ENCODE measurements at regions not wholly inside any gene's neighbourhood (a gene's known extent, or its start where the extent isn't known, plus 50 kb on each side); places are given as distances from the start of the nearest gene placed in this dataset.

DNA sequence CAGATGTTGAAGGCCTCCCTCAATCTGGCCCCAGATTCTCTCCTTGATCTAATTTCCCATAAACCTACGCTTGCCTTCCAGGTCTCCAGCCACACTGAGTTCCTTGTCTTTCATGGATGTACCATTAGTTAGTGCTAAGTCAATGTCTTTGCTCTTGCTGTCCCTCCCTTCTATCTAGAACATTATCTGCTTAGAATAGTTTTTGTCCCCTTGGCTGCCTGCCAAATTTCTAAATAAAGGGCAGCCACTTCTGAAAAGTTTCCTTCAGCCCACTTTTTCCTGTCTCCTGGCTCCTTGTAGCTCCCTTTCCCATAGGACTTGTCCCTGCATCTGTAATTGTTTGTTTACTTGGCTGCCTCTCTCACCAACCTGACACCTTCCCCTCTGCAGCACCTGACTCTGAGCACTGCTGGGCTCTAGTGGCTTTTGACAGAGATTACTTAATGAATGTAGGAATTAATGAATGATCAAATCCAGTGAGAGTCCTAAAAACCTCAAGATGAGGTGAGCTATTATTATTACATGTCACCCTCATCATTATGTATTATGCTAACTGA, 58.3 kb downstream of the CXCL12 start:
- no peak for DNase-seq (ENCODE audit: low spot score)

DNA sequence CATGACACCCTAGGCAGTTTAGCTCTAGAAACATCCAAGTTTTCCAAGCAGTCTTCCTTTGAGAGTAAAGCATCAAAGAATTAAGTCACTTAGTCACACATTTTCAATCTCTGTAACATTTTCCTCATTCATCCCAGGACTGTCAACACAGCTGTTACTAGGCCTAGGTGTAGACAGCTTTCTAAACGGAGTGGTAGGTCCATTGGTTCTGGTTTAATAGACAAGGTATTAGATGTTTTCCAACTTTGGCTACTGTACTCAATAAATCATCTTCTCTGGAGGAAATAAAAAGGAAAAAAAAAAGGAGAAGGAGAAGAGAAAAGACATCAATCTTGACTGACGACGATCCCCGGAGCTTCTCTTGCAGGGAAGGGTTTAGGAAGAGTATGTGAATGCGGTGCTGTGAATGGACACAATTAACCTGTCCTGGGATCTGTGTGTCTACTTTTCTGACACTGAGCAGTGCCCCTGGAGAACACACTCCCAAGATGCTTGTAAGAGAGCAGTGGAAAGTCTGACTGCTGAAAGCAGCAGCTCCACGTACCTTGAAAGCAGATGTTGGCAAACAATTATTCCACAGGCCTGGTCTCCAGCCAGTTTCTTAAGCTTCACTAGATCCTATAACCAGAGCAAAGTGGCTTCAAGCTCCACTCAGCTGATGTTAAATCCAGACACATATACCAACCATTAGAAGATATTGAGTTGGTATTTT, 59.1 kb downstream of the CXCL12 start:
- no peak for DNase-seq (ENCODE audit: low spot score)

- DNase-seq (ENCODE audit: low spot score), result no peak
Measured at GRCh38 chr10:44325157-44325556, 59.7 kb downstream of the CXCL12 start.

DNA sequence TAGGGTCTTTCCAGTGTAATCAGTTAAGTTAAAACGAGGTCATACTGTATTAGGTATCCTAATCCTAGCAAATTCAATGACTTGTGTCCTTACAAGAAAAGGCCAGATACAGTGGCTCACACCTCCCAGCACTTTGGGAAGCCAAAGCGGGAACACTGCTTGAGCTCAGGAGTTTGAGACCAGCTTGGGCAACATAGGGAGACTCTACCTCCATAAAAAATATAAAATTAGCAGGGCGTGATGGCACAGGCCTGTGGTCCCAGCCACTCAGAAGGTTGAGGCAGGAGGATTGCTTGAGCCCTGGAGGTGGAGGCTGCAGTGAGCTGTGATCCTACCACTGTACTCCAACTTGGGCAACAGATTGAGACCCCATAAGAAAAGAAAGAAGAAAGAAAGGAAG, 61.1 kb downstream of the CXCL12 start:
- no peak for DNase-seq (ENCODE audit: low spot score)

DNA sequence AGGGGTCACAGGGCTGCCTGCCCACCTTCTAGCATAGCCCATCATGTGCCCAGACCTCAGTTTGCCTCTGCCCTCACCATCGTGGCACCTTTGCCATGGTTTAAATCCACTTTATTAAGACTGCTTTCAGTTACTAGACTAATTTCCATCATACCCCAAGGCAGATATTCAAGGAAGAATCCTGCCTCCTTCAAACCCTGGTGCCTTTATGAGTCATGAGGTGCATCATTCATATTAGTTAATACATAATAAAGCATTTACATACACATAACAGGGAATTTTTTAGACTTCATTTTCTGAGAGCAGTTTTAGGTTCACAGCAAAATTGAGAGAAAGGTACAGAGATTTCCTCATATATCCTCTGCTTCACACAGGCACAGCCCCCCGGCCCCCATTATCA, 62.8 kb downstream of the CXCL12 start:
- no peak for DNase-seq (ENCODE audit: low spot score)

DNA sequence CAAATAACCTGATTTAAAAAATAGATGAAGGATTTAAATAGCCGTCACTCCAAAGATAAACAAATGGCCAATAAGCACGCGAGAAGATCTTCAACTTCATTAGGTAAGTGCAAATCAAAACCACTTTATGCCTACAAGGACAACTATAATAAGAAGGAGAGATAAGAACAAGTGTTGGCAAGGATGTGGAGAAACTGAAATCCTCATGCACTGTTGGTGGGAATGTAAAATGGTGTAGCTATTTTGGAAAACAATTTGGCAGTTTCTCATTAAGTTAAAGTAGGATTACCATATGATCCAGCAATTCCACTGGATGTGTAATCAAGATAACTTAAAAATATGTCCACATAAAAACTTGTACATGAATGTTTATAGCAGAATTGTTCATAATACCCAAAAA, 64.1 kb downstream of the CXCL12 start:
- DNase-seq (ENCODE audit: low spot score), result no peak

- no peak for DNase-seq (ENCODE audit: low spot score)
Measured at GRCh38 chr10:44317856-44318255, 67.0 kb downstream of the CXCL12 start.

DNA sequence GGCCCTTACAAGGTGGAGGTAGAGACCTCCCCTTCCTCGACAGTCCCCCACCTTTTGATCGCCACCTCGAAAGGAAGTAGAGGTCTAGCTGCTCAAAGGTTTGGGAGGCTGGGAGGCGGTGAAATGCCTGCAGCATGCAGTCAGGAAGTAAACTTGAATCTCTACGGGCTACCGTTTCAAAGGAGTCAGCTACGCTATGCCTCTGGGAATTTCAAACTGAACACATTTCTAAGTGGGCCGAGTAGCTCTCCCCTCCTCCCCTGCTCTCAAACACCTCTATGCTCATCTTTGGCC, 68.0 kb downstream of the CXCL12 start:
- no peak for DNase-seq (ENCODE audit: low spot score)

DNA sequence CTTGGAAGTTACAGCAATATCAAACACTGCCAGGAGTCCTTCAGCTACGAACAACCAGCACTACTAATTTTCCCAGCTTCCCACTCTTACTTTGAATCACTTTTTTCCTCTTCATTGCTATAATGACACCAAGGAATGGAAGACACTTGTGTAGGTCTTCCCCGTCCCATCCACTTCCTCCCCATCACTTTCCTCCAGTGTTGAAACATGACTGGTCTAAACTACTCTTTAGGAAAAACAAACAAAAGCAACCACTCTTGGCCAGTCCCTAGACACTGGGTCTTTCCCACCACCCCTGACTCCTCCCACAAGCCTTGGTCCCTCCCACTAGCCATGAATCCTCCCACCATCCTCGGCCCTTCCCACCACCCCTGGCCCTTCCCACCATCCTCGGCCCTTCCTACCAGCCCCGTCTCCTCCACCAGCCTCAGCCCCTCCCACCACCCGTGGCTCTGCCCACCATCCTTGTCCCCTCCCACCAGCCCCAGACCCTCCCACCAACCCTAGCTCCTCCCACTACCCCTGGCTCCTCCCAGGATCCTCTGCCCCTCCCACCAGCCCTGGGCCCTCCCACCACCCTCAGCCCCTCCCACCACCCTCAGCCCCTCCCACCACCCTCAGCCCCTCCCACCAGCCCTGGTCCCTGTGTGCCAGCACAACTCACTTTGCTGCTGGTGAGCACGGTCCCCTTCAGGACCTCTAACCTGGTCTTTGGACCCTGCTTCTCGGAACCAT, 68.5 kb downstream of the CXCL12 start:
- no peak for DNase-seq (ENCODE audit: low spot score)

DNA sequence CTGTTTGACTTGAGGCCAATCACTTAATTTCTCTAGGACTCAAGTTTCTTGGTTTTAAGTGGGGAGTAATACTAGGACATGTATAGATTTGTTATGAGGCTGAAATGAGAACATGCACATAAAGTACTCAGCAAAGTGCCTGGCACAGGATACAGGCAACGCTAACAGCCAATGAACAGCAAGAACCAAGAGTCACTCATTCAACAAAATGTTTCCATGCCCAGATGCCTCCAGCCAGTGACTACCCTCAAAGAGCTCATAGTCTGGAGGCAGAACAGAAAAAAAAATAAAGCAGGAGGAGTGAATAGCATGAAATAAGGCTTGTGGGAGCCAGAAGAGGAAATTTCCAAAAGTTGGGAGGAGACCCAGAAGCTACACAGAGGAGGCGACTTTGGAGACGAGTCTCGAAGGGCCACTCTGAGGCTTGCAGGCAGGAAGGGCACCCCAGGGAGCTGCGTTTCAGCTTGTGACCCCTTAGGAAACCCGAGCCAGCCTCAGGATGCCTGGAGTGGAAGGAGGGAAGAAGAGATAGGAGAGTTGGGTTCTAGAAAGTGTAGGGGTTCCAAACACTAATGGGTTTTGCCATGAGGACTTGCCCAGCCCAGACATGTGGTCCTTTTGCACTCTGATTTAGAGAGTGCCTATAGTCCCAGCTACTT, 70.0 kb downstream of the CXCL12 start:
- no peak for DNase-seq (ENCODE audit: low spot score)

GRCh38 chr10:44313761-44314165, 71.1 kb downstream of the CXCL12 start:
- DNase-seq (ENCODE audit: low spot score), result no peak

- no peak for DNase-seq (ENCODE audit: low spot score)
Measured at GRCh38 chr10:44312401-44312800, 72.5 kb downstream of the CXCL12 start.

DNA sequence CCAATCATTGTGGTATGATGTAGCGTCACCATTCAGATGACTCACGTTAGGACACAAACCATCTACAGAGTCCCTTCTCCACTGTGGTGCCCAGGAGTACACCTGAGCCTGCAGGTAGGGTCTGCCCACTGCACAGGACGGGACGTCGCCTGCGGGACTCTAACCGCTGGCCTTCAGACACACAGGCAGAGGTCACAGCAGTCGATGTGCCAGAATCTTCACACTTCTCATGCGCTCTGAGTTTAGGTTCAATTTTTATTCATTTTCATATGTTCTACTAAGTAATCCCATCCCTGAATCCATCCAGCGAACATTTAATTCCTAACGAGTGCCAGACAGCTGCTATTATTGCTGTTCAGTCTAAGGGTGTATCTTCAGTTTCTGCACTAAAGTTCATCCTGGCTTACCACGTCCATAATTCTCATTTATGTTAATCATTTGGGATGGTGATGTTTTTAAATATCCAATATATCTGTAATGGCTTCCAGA, 73.3 kb downstream of the CXCL12 start:
- no peak for DNase-seq (ENCODE audit: low spot score)

DNA sequence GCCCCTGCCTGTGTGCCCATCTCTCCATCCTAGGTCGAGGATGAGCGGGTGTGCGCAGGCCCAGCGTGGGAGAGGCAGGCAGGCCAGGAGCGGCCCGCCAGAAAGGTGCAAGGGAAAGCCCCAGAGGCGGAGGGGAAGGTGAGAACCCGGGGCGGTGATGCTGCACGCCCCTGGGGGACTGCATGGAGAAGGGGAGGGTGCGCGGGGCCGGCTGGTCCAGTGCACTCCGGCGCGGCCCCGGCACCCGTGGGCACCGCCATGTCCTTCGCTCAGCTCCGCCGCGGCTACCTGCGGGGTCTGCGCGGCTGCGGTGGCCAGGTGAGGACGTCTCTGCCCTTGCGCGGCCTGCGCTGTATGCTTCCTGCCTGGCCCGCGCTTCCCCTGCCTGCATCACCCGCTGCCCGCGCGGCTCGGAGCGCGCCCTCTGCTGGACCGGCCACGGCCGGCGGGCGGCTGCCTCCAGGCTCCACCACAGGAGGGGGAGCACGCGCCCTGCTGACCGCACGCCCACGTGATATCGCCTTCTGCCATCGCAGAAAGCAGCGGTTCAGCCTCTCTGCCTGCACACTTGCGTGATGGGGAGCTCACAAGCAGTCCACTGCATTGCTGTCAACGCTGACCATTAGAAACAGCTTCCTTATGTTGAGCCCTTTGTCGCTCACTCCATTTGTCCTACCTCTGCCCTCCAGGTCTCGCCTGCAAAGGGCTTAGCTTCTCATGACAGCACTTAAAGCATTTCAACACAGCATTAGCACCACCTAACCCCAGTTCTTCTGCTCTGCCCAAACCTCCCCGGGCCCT, 73.9 kb downstream of the CXCL12 start:
- peak; percentile 83 for DNase-seq (ENCODE audit: low spot score)

GRCh38 chr10:44309939-44310761, 74.7 kb downstream of the CXCL12 start:
- DNase-seq (ENCODE audit: low spot score), result no peak

DNA sequence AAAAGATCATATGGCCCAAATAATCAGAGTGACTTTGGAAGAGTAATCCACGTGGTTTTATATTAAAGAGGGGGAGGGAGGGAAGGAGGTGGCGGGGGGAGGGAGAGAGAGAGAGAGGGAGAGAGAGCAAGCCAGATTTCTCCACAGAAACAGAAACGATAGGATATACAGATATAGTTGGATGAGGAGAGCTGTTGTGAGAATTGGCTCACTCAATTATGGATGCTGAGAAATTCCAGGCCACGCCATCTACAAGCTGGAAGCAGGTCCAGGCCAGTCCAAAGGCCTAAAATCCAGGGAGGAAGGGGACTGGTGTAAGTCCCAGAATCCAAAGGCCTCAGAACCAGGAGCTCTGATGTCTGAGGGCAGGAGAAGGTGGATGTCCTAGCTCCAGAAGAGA, 75.5 kb downstream of the CXCL12 start:
- DNase-seq (ENCODE audit: low spot score), result no peak

GRCh38 chr10:44308935-44309334, 76.0 kb downstream of the CXCL12 start:
- no peak for DNase-seq (ENCODE audit: low spot score)

DNA sequence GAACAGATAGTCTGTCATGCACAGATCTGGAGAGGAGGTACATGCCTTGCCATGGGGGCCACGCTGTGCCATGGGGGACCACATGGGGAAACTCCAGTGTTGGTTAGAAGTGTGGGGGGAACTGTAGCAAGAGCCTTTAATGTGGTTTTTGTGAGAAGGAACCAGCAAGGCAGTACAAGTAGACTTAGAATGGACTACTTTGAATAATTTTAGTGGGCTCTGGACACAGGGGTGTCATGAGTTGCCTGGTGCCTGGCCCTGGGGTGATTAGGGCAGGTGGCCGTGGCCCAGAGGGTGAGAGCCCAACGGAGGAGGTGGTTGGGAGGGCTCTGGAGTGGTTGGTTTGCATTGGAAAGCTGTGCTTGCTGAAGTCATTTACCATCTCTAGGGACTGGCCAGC, 77.2 kb downstream of the CXCL12 start:
- no peak for DNase-seq (ENCODE audit: low spot score)

GRCh38 chr10:44306762-44307161, 78.1 kb downstream of the CXCL12 start:
- DNase-seq (ENCODE audit: low spot score), result no peak

DNA sequence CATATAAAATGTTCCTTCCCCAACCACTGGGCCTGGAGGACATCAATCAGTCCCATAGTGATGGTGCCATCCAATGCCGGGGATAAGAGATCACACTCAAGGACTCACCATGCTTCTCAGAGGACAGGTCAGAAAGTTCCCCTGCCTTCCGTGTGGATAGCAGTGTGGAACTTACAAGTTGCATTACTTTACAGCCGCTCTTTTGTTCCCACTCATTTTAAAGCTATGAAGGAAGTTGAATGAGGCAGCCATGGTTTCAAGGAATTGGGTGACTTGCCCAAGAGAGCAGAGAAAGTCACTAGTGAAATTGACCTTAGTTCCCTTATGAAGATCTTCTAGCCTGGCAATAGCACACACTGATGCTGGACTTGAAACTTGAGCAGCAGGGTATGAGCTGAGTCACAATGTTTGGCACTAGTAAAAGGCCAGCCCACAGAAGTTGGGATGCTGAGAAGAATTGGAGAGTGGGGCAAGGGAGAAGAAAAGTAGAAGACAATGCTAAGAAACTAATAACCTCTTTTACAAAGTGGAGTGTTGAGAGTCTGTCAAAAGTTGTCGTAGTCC, 78.7 kb downstream of the CXCL12 start:
- no peak for DNase-seq (ENCODE audit: low spot score)

- no peak for DNase-seq (ENCODE audit: low spot score)
Measured at GRCh38 chr10:44301781-44302355, 83.0 kb downstream of the CXCL12 start.
